OCI-LY1 (cell line): ENCODE measurements at regions not wholly inside any gene's neighbourhood (a gene's known extent, or its start where the extent isn't known, plus 50 kb on each side); places are given as distances from the start of the nearest gene placed in this dataset.

ENCODE experiments used
- H2AFZ ChIP-seq: fragments of 200-600 bp; sonication (generic), shearing (Covaris generic); 2 replicates; pipeline ENCODE4 v1.6.0; 2014; ENCODE audit warnings: antibody characterized with exemption, mild to moderate bottlenecking, low read length
- H3F3A ChIP-seq: fragments of 200-600 bp; sonication (generic), shearing (Covaris generic); 2 replicates; pipeline ENCODE4 v1.6.0; 2014; ENCODE audit warnings: mild to moderate bottlenecking, antibody characterized with exemption, low read length, moderate library complexity; ENCODE audit not compliant: insufficient read depth
- H3K27ac ChIP-seq: fragments of 200-600 bp; sonication (generic); 2 replicates; pipeline ENCODE4 v1.5.1; 2014; ENCODE audit warnings: low read length, mixed run types, mild to moderate bottlenecking, low read depth; ENCODE audit not compliant: poor library complexity, severe bottlenecking
- H3K27me3 ChIP-seq: fragments of 200-600 bp; sonication (generic); 2 replicates; pipeline ENCODE4 v1.6.0; 2014; ENCODE audit warnings: antibody characterized with exemption, mild to moderate bottlenecking, low read length, moderate library complexity; ENCODE audit not compliant: insufficient read depth
- H3K36me3 ChIP-seq: fragments of 200-600 bp; sonication (generic); 2 replicates; pipeline ENCODE4 v1.6.1; 2014; ENCODE audit warnings: mild to moderate bottlenecking, antibody characterized with exemption, low read length, moderate library complexity, mixed read lengths; ENCODE audit not compliant: insufficient read depth
- H3K4me1 ChIP-seq: fragments of 200-600 bp; sonication (generic); 2 replicates; pipeline ENCODE4 v1.5.1; 2014; ENCODE audit warnings: mild to moderate bottlenecking, low read length, moderate library complexity; ENCODE audit not compliant: insufficient read depth, severe bottlenecking
- H3K4me2 ChIP-seq: fragments of 200-600 bp; sonication (generic), shearing (Covaris generic); 2 replicates; pipeline ENCODE4 v1.6.1; 2014; ENCODE audit warnings: low read length
- H3K4me3 ChIP-seq: fragments of 200-600 bp; sonication (generic); 2 replicates; pipeline ENCODE4 v1.5.1; 2014; ENCODE audit warnings: low read length, low read depth, mild to moderate bottlenecking, mixed read lengths; ENCODE audit not compliant: poor library complexity, severe bottlenecking
- H3K79me2 ChIP-seq: fragments of 200-600 bp; shearing (Covaris generic); 2 replicates; pipeline ENCODE4 v1.6.1; 2016; ENCODE audit warnings: mixed run types, low read length, mixed read lengths; ENCODE audit not compliant: insufficient read depth
- H3K9ac ChIP-seq: fragments of 200-600 bp; sonication (generic), shearing (Covaris generic); 2 replicates; pipeline ENCODE4 v1.6.1; 2014; ENCODE audit warnings: mild to moderate bottlenecking, low read length, mixed read lengths
- H3K9me2 ChIP-seq: fragments of 200-600 bp; sonication (generic), shearing (Covaris generic); 2 replicates; pipeline ENCODE4 v1.6.1; 2014; ENCODE audit warnings: low read depth, mild to moderate bottlenecking, low read length, mixed read lengths
- H3K9me3 ChIP-seq: fragments of 200-600 bp; shearing (Covaris generic); 2 replicates; pipeline ENCODE4 v1.6.1; 2014; ENCODE audit warnings: low read length, mixed read lengths
- H4K20me1 ChIP-seq: fragments of 200-600 bp; sonication (generic), shearing (Covaris generic); 2 replicates; pipeline ENCODE4 v1.6.0; 2016; ENCODE audit warnings: mild to moderate bottlenecking, low read length; ENCODE audit not compliant: insufficient read depth
- CTCF ChIP-seq: fragments of 200-600 bp; sonication (generic), shearing (Covaris generic); IDR thresholded peaks from 2 replicates; pipeline ENCODE4 v1.5.1; 2017; ENCODE audit warnings: mild to moderate bottlenecking, antibody characterized with exemption, low read length, moderate library complexity, mixed read lengths
- EZH2 ChIP-seq: fragments of 200-600 bp; sonication (generic), shearing (Covaris generic); IDR thresholded peaks from 2 replicates; pipeline ENCODE4 v1.8.0; 2017; ENCODE audit warnings: borderline replicate concordance, mixed run types, mild to moderate bottlenecking, antibody characterized with exemption, low read length, moderate library complexity, mixed read lengths

GRCh38 chr1:29664711-29665110 is 428.4 kb downstream of the PTPRU start:
- TF ChIP-seq EZH2 (no peak), CTCF (no peak)
- H3K9ac ChIP-seq = no peak overlapping the region
- H3K79me2 ChIP-seq = no peaks in the 10 kb centered on the region
- no peaks in the 10 kb centered on the region for H3K4me1 ChIP-seq
- H2AFZ ChIP-seq = no peak overlapping the region
- no peaks in the 10 kb centered on the region for H3K27me3 ChIP-seq
- H3K4me3 ChIP-seq = no peak overlapping the region
- no peaks in the 10 kb centered on the region for H4K20me1 ChIP-seq
- no peaks in the 10 kb centered on the region for H3K36me3 ChIP-seq
- 0 out of 2 replicates have a peak, but pooled peaks cover 1% of the 10 kb centered on the region for H3K9me3 ChIP-seq
- H3K4me2 ChIP-seq = no peak overlapping the region
- no peaks in the 10 kb centered on the region for H3F3A ChIP-seq
- H3K27ac ChIP-seq = no peak overlapping the region
- no peaks in the 10 kb centered on the region for H3K9me2 ChIP-seq

- Histone ChIP-seq H3K4me2 (no peak overlapping the region), H3K27me3 (no peaks in the 10 kb centered on the region; the same call in 1 of the 2 replicates), H4K20me1 (no peaks in the 10 kb centered on the region), H3K4me3 (no peak overlapping the region), H3K9me2 (no peaks in the 10 kb centered on the region), H2AFZ (no peak overlapping the region), H3K9me3 (peaks cover 7% of the 10 kb centered on the region; the same call in 1 of the 2 replicates), H3K4me1 (no peaks in the 10 kb centered on the region), H3K36me3 (no peaks in the 10 kb centered on the region), H3K27ac (no peak overlapping the region), H3K79me2 (no peaks in the 10 kb centered on the region), H3K9ac (no peak overlapping the region), H3F3A (no peaks in the 10 kb centered on the region)
- TF ChIP-seq EZH2 (no peak), CTCF (no peak)
Observed at GRCh38 chr1:29658688-29659087, 422.4 kb downstream of the PTPRU start.

GRCh38 chr1:29657816-29658215 is 421.5 kb downstream of the PTPRU start:
- Histone ChIP-seq H3K4me3 (no peak overlapping the region), H3K4me2 (no peak overlapping the region), H3F3A (no peaks in the 10 kb centered on the region), H2AFZ (no peak overlapping the region), H3K27me3 (no peaks in the 10 kb centered on the region; the same call in 1 of the 2 replicates), H3K79me2 (no peaks in the 10 kb centered on the region), H3K9me3 (peaks cover 7% of the 10 kb centered on the region; the same call in 1 of the 2 replicates), H3K4me1 (no peaks in the 10 kb centered on the region), H4K20me1 (no peaks in the 10 kb centered on the region), H3K9ac (no peak overlapping the region), H3K9me2 (no peaks in the 10 kb centered on the region), H3K36me3 (no peaks in the 10 kb centered on the region), H3K27ac (no peak overlapping the region)
- TF ChIP-seq EZH2 = no peak
- TF ChIP-seq CTCF = no peak
